GM12891 (cell line): ENCODE measurements at regions not wholly inside any gene's neighbourhood (a gene's known extent, or its start where the extent isn't known, plus 50 kb on each side); places are given as distances from the start of the nearest gene placed in this dataset.

Experiments used
- PAX5 ChIP-seq: IDR thresholded peaks from 2 replicates; pipeline ENCODE4 v1.6.1; 2011; ENCODE audit warnings: low read length, moderate library complexity, mild to moderate bottlenecking; ENCODE audit not compliant: insufficient read depth, severe bottlenecking
- POLR2A ChIP-seq: IDR thresholded peaks from 2 replicates; pipeline ENCODE4 v1.6.1; 2011; ENCODE audit warnings: low read depth, low read length, control low read depth
- POLR2AphosphoS5 ChIP-seq: IDR thresholded peaks from 2 replicates; pipeline ENCODE4 v1.6.1; 2011; ENCODE audit warnings: low read depth, low read length, control low read depth
- POU2F2 ChIP-seq: IDR thresholded peaks from 2 replicates; pipeline ENCODE4 v1.6.1; 2011; ENCODE audit warnings: low read depth, mild to moderate bottlenecking, control low read depth, low read length, moderate library complexity
- SPI1 ChIP-seq: IDR thresholded peaks from 2 replicates; pipeline ENCODE4 v1.6.1; 2011; ENCODE audit warnings: low read depth, low read length, control low read depth
- TAF1 ChIP-seq: IDR thresholded peaks from 2 replicates; pipeline ENCODE4 v1.6.1; 2011; ENCODE audit warnings: low read depth, low read length, control low read depth

GRCh38 chr6:43966853-43967718, 160.2 kb downstream of the MRPL14 start:
- no peak for TF ChIP-seq POLR2AphosphoS5
- no peak for TF ChIP-seq POLR2A
- TF ChIP-seq TAF1, result no peak
- TF ChIP-seq SPI1, result no peak
- no peak for TF ChIP-seq POU2F2
- no peak for TF ChIP-seq PAX5
